ENCODE measurements at regions not wholly inside any gene's neighbourhood (a gene's known extent, or its start where the extent isn't known, plus 50 kb on each side); places are given as distances from the start of the nearest gene placed in this dataset.
"Not testable (repeated sequence)": the region's sequence is repeated elsewhere in the genome, so short reads cannot be mapped to it uniquely, and the experiment has no call there.

GRCh38 chrY:15871570-15871969 is 1347.2 kb downstream of the NLGN4Y start:
- no peaks in the 10 kb centered on the region for H3K36me3 ChIP-seq (ENCODE audit: low read depth)
- no peak overlapping the region for H3K4me3 ChIP-seq (ENCODE audit: severe bottlenecking)
- DNase-seq (ENCODE audit: low spot score): no peak
- H3K9me3 ChIP-seq (ENCODE audit: severe bottlenecking): no peaks in the 10 kb centered on the region
- H3K27me3 ChIP-seq (ENCODE audit: insufficient read depth, poor library complexity, severe bottlenecking): no peaks in the 10 kb centered on the region
- no peak for TF ChIP-seq CTCF (IDR thresholded peaks at IDR 0.05; ENCODE audit: poor library complexity, severe bottlenecking)
- H3K4me1 ChIP-seq (ENCODE audit: insufficient read depth, poor library complexity, severe bottlenecking): no peaks in the 10 kb centered on the region
- no peak for ATAC-seq (ENCODE audit: low read depth)
- H3K27ac ChIP-seq (ENCODE audit: poor library complexity, severe bottlenecking): no peak overlapping the region

- peak; percentile 58; the same call in 2 of the 3 replicates for ATAC-seq (ENCODE audit: low read depth)
- not testable (repeated sequence) for H3K36me3 ChIP-seq (ENCODE audit: low read depth); H3K27me3 ChIP-seq (ENCODE audit: insufficient read depth, poor library complexity, severe bottlenecking); DNase-seq (ENCODE audit: low spot score); H3K4me3 ChIP-seq (ENCODE audit: severe bottlenecking); H3K27ac ChIP-seq (ENCODE audit: poor library complexity, severe bottlenecking); H3K9me3 ChIP-seq (ENCODE audit: severe bottlenecking); H3K4me1 ChIP-seq (ENCODE audit: insufficient read depth, poor library complexity, severe bottlenecking)
Observed at GRCh38 chrY:15875881-15876280, 1351.6 kb downstream of the NLGN4Y start.

GRCh38 chrY:15903524-15903923 is 1379.2 kb downstream of the NLGN4Y start:
- not testable (repeated sequence) for DNase-seq (ENCODE audit: low spot score); H3K9me3 ChIP-seq (ENCODE audit: severe bottlenecking); H3K27ac ChIP-seq (ENCODE audit: poor library complexity, severe bottlenecking)

GRCh38 chrY:15905557-15905956 is 1381.2 kb downstream of the NLGN4Y start:
- H3K36me3 ChIP-seq (ENCODE audit: low read depth): no peaks in the 10 kb centered on the region
- no peak overlapping the region for H3K27ac ChIP-seq (ENCODE audit: poor library complexity, severe bottlenecking)
- DNase-seq (ENCODE audit: low spot score): no peak
- ATAC-seq (ENCODE audit: low read depth): no peak
- TF ChIP-seq CTCF (IDR thresholded peaks at IDR 0.05; ENCODE audit: poor library complexity, severe bottlenecking): no peak
- no peaks in the 10 kb centered on the region for H3K4me1 ChIP-seq (ENCODE audit: insufficient read depth, poor library complexity, severe bottlenecking)
- H3K27me3 ChIP-seq (ENCODE audit: insufficient read depth, poor library complexity, severe bottlenecking): no peaks in the 10 kb centered on the region
- no peak overlapping the region for H3K4me3 ChIP-seq (ENCODE audit: severe bottlenecking)
- H3K9me3 ChIP-seq (ENCODE audit: severe bottlenecking): no peaks in the 10 kb centered on the region

More at GRCh38 chrY:15903524-15903923, 1379.2 kb downstream of the NLGN4Y start:
- H3K27me3 ChIP-seq (ENCODE audit: insufficient read depth, poor library complexity, severe bottlenecking); H3K4me1 ChIP-seq (ENCODE audit: insufficient read depth, poor library complexity, severe bottlenecking); H3K4me3 ChIP-seq (ENCODE audit: severe bottlenecking); H3K36me3 ChIP-seq (ENCODE audit: low read depth): not testable (repeated sequence)
- ATAC-seq (ENCODE audit: low read depth): peak; percentile 57; the same call in 2 of the 3 replicates

GRCh38 chrY:15926499-15926898 is 1402.2 kb downstream of the NLGN4Y start:
- no peaks in the 10 kb centered on the region for H3K27me3 ChIP-seq (ENCODE audit: insufficient read depth, poor library complexity, severe bottlenecking)
- no peaks in the 10 kb centered on the region for H3K4me1 ChIP-seq (ENCODE audit: insufficient read depth, poor library complexity, severe bottlenecking)
- H3K36me3 ChIP-seq (ENCODE audit: low read depth): no peaks in the 10 kb centered on the region
- DNase-seq (ENCODE audit: low spot score) (no peak), ATAC-seq (ENCODE audit: low read depth) (no peak)
- H3K27ac ChIP-seq (ENCODE audit: poor library complexity, severe bottlenecking): no peak overlapping the region
- H3K4me3 ChIP-seq (ENCODE audit: severe bottlenecking): no peak overlapping the region
- TF ChIP-seq CTCF (IDR thresholded peaks at IDR 0.05; ENCODE audit: poor library complexity, severe bottlenecking): no peak
- H3K9me3 ChIP-seq (ENCODE audit: severe bottlenecking): no peaks in the 10 kb centered on the region

GRCh38 chrY:15938791-15939190 is 1414.5 kb downstream of the NLGN4Y start:
- TF ChIP-seq CTCF (IDR thresholded peaks at IDR 0.05; ENCODE audit: poor library complexity, severe bottlenecking): no peak
- no peaks in the 10 kb centered on the region for H3K4me1 ChIP-seq (ENCODE audit: insufficient read depth, poor library complexity, severe bottlenecking)
- H3K4me3 ChIP-seq (ENCODE audit: severe bottlenecking): no peak overlapping the region
- H3K27ac ChIP-seq (ENCODE audit: poor library complexity, severe bottlenecking): no peak overlapping the region
- ATAC-seq (ENCODE audit: low read depth) (no peak), DNase-seq (ENCODE audit: low spot score) (no peak)
- H3K9me3 ChIP-seq (ENCODE audit: severe bottlenecking): no peaks in the 10 kb centered on the region
- no peaks in the 10 kb centered on the region for H3K36me3 ChIP-seq (ENCODE audit: low read depth)
- H3K27me3 ChIP-seq (ENCODE audit: insufficient read depth, poor library complexity, severe bottlenecking): no peaks in the 10 kb centered on the region

Data from RWPE2 (cell line).